Inflammatory macrophage (primary cell): ENCODE measurements at regions not wholly inside any gene's neighbourhood (a gene's known extent, or its start where the extent isn't known, plus 50 kb on each side); places are given as distances from the start of the nearest gene placed in this dataset.

Experiments
- DNase-seq, 2 donors: peaks; one replicate each; pipeline ENCODE4 v3.0.0-alpha.2; 2020 to 2022

DNA sequence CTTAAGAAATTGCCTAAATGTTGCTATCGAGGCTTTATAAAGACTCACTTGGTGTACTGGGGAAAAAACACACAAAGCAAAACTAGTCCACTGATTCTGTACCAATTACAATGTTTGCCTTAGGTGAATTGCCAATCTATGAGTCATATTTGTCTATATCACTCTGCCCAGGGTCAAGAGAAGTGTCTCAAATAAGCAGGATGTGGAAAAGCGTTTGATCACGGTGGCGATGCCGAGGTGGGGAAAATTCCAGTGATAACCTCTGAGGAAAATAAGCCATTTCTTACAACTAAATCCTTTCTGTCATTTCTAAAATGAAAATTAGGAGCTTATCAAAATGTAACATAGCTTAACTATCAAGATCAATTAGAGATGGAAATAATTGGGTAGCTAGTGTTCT, 148.6 kb upstream of the DIO3 start:
- no peak for DNase-seq

DNA sequence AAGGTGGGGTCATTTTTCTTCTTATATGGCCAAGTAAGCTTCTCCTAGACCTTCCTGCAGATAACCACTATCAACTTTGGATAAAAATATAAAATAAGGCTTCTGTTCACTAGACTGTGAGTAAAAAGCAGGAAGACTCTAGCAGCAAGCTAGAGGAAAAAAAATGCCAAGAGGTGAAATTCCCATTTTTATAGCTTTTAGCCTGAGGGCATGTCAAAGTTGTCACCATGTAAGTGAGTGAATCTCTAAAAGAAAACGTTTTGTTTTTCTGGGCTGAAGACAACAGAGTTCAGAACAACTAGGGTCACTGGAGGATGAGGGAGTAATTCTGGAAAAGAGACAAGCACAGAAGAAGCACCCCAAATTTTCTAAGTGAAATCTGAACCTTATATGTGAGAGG, 143.9 kb upstream of the DIO3 start:
- DNase-seq = no peak

DNA sequence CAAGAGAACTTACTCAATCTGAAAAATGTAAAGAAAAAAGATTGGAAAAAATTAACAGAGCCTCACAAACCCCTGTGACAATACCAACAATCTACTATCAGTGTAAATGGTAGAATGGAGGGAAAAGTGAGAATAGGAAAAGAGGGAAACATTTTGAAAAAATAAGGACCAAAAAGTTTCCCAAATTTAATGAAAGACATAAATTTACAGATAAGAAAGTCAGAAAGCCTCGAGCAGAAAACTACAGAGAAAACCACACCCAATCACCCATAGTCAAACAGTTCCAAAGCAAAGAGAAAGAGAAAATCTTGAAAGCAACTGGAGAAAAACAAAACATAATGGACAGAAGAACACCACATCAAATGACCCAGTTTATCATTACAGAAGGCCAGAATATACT, 142.7 kb upstream of the DIO3 start:
- DNase-seq = no peak

DNA sequence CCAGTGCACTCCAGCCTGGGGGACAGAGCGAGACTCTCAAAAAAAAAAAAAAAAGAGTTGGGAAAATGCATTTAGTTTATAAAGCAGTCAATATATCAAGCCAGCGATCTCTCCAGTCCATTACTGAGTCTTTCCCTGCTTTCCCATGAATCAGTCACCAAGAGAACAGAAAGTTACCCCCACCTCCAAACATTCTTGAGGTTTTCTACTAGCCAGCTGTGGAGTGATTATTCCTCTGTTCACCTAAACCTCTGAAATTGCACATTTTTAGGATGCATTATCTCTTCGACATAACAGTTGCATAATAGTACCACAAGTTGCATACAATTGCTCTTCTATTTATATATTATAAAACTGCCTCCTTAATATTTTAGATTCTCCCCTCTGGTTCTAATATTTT, 134.8 kb upstream of the DIO3 start:
- no peak for DNase-seq

DNA sequence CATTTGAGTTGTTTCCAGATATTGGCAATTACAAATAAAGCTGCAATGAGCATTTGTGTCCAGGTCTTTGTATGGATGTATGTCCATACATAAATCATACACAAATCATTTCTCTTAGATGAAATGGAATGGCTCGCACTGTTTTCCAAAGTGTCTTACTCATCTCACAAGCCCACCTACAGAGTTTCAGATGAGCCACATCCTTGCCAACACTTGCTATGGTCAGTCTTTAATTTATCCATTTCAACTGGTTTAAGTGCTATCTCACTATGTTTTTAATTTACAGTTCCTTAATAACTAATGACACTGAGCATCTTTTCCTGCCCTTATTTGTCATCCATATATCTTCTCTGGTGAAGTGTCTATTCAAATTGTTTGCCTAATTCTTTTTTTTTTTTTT, 132.9 kb upstream of the DIO3 start:
- DNase-seq = no peak

DNA sequence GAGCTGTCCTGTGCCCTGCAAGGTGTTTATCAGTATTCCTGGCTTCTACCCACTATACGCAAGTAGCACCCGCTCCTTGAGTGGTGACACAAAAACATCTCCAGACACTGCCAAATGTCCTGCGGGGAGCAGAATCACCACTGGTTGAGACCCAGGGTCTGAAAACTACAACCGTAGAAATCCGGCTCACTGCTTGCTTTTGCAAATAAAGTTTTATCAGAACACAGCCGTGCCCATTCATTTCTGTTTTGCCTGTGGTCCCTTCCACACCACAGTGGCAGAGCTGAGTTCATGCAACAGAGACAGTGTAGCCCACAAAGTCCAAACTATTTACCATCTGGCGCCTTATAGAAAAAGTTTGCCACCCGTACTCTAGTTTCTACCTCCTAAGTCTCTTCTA, 125.7 kb upstream of the DIO3 start:
- DNase-seq = no peak

DNA sequence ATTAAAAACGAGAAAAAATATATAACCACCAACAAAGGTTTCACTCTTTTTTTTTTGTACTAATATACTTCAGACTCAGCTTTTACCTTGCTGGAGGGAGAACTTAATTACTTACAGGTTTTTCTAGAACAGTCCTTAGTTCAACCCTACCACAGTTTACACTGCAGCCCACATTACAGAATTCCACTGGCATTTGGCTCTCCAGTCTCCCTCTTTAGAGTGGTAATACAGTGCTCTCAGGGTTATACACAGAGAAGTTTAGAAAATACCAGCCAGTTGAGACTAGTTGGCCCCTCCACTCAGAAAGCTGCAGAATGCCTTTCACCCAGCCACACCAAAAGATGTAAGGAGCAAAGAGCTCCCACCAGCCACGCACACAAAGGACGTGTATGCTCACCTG, 122.3 kb upstream of the DIO3 start:
- no peak for DNase-seq

DNA sequence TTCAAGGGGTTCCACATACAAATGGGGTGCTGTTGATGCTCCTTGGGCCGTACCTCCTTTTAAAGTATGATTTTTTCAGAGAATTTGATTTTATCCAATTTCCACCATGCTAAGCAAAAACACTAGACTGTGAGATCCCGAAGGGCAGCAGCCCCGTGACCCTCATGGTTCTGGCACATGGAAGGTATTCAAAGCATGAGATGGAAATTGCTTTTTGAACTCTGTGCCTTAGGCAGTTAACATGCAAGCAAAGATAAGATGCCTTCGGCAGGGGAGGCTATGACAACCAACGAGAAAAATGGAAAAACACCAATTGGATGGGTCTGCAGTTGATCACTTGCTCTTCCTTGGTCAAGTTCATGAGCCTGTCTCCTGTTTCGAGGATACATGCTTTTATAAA, 120.8 kb upstream of the DIO3 start:
- DNase-seq = no peak

DNA sequence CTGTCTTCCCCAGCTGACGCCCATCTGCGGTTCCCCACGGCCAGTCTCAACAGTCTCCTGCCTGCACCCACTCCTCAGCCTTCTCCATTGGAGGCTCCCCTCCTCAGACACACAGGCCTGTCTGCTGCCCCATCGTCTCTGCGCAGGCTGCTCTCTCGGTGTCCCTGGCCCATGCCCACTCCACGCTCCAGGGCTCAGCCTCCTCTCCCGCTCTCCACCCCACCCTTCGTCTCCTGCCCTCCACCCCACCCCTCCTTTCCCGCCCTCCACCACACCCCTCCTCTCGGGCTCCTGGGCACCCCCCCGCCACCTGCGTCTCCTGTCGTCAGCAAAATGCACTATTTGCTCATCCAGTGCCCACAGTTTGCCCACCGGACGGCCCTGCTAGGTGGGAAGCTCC, 119.6 kb upstream of the DIO3 start:
- no peak for DNase-seq

DNA sequence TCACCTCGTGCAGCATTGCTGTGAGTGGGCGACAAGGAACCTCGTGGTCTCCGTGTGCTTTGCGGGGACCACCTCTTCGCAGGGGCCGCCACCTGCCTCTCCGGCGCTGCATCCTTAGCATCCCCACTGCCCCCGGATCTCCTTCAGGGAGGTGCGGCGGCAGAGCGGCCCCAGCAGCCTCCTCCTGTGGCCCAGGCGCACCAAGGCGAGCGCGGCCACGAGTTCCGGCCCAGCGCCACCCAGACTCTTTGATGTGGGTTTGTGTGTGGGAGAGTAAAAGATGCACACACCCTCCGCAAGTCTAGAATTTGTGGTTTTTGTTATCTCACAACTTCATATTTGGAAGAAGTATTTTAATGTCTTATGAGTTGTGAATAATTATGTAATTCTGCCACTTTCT, 118.8 kb upstream of the DIO3 start:
- no peak for DNase-seq

DNA sequence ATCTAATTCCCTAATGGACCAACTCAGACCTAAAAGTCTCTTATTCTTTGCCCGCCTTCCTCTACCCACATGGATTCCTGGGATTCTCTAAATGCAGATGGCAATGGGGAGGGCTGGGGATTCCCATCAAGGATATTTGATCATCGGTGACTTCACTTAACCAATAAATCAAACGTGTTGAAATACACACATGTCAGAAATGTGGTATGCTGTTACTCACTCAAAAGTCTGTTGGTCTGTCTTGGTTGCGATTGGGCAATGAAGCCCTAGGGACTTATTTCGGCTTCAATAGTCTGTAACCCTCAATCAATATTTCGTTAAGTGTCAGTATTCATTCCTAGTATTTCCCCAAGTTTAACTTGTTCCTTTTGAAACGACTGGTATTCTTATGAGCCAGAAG, 117.2 kb upstream of the DIO3 start:
- DNase-seq = no peak

DNA sequence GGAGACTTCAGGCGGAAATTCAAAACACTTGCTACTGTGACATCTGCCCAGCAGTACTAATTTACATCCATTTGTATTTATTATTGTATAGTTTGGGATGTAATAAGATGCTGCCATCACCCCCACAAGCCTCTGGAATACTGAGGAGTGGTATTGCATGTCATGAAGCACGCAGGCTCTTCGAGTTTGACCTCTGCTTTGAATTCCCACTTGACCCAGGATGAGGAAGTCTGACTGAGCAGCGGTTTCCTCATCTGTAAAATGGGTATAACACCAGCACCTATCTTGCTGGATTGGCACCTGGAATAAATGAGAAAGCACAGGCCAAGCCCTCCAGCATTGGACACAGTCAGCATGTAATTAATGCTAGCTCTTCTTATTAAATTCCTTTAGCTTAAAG, 116.0 kb upstream of the DIO3 start:
- no peak for DNase-seq

DNA sequence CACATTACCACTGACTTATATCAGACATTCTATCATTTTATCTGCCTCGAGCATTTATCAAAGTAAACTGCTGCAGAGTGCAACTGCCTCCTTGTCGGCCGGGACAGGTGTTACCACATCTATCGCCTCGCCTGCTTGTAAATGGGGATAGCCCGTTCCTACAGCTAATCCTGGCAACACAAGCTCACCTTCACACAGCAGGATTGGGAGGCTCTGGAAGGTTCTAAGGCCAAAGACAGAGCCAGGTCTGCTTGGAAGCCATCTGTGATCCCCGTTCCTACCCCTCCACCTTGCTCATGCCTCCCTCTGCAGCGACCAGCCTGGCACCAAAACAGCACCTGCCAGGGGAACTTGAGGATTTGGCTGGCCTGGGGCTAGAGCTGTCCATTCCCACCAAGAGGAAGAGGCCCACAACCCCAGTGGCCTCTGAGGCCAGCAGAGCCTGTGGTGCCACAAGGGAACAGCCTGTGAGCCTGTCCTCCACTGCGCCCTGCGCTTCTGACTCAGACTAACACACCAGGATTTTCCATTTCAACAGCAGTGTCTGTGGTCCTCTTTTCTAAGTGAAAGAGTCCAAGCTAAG, 114.8 kb upstream of the DIO3 start:
- no peak for DNase-seq

DNA sequence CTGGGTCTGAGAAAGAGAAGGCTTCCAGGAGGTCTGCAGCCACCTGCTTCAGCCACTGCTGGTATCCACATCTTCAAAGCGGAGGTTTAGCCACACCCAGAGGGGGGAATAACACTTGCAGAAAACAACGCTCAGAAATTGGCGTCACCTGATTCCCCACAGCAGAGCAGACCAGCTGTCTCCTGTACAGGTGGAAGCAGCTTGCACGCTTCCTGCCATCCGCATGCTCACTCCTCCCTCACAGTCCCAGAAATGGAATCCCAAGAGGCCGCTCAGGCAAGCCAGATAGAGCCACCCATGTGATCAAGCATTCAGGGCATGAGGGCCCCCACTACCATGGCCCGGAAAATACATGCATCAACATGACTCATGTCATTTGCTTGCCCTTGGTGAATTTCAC, 112.2 kb upstream of the DIO3 start:
- DNase-seq = no peak

DNA sequence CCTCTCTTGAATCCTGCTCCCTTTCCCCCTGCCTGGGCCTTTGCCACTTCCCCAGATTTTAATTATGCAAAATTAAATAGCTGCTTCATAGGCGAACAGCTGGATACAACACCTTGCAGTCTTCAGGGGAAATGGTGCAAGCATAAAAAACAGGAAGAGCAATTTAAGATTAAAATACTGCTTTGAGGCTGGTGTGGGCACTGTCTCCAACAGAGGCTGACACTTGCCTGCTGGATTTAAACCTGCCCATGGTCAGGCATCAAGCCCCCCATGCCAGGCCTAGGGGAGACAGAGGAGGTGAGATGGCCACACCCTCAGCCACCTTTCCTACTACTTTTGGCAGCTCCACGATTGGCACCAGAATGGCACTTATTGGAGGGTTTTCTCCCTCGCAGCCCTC, 110.1 kb upstream of the DIO3 start:
- DNase-seq = no peak

DNA sequence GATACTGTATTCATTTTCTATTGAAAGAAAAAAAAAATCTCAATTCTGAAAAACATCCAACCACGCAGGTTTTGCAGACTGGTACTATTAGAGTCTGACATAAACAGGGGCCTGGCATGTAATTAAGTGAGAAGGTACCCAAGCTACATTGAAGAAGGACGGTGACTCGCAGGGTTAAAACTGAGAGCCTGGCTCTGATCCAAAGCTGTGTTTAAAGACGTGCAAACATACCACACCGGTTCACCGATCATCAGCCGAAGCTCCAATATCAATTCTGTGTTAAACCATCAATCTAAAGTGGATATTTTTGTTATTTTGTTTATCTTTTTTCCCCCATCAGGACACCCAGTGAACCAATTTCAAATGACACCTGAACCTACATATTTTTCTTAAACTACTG, 108.1 kb upstream of the DIO3 start:
- no peak for DNase-seq

DNA sequence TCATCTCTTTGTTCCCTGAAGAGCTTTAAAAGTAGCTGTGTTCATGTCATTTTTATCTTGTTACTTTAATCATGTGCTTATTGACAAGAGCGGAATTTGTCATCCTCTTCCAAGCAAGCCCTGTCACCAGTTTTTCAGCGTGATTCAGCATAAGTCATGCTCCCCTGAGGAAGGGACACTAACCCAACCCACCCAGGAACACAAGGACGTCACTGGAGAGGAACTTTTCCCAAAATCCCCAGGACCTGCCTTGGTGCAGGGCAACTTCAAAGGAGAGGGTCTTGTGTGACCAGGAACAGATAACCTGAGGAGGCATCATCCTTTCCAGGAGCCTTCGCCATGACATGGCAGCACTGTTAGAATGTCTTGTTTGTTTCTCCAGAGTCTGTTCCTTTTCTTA, 107.1 kb upstream of the DIO3 start:
- no peak for DNase-seq

DNA sequence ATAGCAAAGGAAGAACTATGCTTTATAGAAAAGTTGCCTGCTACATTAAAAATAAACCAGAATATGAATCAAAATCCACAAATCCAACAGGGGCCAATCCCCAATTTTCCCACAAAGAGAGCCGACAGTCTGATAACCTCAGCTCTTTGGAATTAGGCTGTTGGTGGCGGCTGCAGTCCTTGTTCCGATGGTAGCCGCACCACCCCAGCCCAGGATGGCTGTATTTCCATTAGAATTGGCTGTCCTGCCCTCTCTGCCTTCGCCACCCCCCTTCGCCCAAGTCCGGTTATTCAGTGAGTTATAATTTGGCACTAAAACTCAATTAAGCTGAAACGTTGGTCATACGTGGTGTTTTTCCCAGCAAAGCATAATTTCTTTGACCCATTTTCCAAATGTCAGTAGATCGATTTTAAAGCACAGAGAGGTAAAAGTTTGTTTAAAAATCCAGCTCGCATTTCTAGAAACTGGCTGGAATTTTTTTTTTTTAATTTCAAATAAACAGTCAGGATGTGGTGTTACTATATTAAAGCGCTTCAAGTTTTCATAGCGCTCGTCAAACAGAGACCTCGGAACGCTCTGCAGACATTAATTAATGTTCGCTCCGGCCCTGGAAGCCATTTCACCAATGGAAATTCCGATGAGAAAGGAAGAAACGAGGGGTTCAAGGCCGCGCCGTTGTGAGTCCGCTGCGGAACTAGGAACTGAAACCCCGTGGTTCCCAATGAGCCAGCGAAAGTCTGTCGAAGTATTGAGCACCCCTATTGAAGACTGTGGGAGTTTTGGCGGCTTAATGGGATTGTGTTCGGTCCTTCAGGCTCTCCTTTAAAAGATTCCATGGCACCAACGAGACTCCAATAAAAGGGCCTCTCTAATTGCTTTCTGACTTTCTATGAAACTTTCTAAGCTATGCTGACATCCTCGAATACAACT, 104.8 kb upstream of the DIO3 start:
- DNase-seq = no peak

DNA sequence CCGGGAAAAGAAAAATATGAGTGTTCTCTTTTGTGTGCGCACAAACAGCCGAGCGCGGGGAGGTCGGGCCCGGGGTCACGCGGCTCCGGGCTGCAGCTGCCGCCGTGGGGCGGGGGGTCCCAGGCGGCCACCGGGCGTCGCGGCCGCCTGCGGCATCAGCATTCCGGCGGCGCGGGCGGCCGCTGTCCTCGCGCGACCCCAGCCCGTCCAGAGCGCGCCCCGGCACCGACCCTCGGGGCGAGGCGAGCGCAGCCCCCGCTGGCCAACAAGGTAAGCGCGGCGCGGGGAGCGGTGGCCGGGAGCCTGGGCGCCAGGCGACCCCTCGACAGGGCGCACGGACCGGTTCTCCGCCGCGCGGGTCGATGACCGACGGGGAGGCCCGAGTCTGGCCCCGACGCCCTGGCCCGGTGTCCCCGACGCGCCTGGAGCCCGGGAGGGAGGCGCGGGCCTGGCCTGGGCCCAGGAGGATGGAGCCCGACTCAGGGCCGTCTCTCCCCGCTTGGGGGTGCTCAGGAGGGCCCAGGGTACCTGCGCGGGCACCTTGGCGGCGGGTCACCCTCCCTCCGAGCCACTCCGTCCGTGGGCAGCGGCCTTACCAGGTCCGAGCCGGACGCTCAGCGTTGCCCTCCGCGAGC, 103.9 kb upstream of the DIO3 start:
- no peak for DNase-seq

DNA sequence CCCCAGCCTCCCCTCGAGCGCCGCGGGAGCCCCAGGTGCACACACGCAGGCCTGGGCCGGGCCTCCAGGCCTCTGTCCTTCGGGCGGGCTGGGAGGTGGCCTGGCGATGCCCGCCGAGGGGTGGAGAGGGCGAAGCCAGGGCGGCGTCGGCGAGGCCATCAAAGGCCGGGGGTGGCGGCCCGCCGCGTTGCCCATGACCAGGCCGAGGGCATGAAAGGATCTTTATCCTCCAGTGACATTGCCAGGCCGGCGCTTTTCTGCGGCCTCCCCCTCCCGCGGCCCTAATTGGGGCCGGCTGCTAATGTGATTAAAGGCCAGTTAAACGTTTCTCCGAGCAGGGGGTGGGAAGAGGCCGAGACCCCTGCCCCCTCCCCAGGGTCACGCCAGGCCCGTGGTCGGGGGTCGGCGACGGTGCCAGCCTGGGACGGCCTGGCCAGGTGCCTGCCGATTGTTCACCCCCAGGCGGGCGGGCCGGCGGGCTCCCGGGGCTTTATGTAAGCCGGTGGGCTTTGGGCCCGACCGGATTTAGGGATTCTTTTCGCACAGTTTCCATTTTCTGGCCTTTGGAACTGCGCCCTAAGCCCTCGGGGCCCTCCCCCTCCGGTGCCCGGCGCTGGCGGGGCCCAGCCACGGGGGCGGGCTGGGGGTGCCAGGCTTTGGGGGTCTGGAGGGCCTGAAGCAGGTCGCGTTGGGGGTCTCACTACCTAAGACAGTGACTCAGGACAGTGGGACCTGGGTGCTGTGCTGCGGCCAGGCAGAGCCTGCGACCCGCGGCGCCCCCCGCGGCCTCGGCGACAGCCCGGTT, 103.2 kb upstream of the DIO3 start:
- DNase-seq = no peak

DNA sequence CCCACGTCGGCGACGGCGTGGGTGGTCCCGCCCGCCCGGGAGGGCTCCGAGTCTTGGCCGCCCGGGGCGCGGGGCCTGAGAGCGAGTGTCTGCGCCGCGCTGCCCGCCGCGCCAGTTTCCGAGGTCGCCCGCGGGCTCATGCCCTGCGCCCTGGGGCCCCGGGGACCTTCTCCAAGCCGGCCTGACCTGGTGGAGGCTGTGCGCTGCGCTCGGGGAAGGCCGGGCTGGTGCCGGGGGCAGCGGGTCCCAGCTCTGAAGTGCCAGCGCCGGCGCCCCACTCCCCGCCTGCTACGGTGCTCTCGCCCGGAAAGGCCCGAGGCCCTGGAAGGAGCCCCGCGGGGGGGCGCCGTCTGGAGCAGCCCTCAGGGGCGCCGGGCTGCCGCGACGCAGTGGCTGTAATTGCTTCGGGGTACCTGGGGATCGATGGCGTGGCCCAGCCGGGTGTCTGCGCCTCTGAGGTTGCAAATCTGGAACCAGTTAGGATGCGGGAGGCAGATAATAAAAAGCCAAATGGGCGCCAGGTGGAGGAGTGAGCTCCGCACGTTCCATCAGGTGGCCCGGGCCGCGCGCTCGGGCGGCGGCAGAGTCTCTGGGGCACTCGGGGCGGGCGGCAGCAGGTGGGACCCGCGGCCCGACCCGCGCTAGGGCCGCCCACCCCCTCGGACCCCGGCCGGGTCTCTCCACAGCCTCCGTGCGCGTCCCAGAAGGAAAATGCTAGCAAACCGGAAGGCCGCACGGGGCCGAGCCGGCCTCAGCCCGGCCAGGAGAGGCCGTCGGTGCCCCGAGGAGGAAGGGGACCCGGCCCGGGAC, 102.3 kb upstream of the DIO3 start:
- no peak for DNase-seq

DNA sequence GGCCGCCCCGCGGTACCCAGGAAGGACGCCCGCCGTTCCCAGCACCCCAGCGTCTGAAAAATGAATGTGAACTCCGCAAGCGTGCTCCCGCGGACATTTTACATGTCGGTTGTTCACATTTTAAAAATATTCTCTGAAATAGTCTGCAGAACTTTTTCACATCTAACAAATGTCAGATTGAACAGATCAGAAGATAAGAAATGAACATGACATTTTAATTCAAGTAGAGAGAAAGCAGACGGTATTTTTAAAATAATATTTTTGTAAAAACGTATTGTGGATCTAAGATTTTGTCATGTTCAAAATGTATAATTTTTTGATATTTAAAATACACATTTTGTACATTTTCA, 101.8 kb upstream of the DIO3 start:
- DNase-seq = no peak

DNA sequence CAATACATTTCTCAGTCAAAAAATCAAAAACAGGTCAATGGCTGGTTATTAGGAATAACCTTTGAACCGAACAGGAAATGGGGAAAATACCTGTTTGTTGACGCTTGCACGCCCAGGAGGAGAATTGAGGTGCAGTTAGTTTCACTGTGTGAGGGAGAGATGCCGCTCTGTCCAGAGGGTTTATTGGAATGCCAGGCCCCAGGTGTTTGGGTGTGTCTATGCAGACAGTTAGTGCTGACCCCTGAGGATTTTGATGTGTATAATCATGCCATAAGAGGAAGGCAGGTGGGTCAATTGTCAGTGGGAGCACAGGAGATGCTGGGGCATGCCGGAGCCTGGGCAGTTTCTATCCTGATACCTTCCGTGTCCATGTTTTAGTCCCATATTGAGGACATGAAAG, 100.8 kb upstream of the DIO3 start:
- no peak for DNase-seq
